CD14-positive monocyte (primary cell): ENCODE measurements at regions not wholly inside any gene's neighbourhood (a gene's known extent, or its start where the extent isn't known, plus 50 kb on each side); places are given as distances from the start of the nearest gene placed in this dataset.

Experiments
- DNase-seq, 3 donors: peaks; one replicate each; pipeline ENCODE4 v3.0.0-alpha.2; 2011 to 2022
- H2AFZ ChIP-seq: 2 replicates; pipeline ENCODE4 v1.6.0; 2012; ENCODE audit warnings: mild to moderate bottlenecking, low read depth, low read length, inconsistent platforms; ENCODE audit not compliant: insufficient read depth, poor library complexity, severe bottlenecking
- H3K27ac ChIP-seq, 2 donors: 1 replicate in 1 of 2; 2 replicates in 1 of 2; pipeline ENCODE4 v1.5.1; 2012 to 2013; ENCODE audit warnings: low read length in 2 of 2, control low read depth in 1 of 2, inconsistent platforms in 1 of 2, low read depth in 1 of 2, mild to moderate bottlenecking in 1 of 2
- H3K27me3 ChIP-seq, 2 donors: one replicate each; pipeline versions ENCODE4 v1.6.0 to v1.6.1; 2011 to 2013; ENCODE audit warnings: low read length in 2 of 2; ENCODE audit not compliant: control insufficient read depth in 2 of 2, insufficient read depth in 2 of 2
- H3K36me3 ChIP-seq, 2 donors: replicated peaks in 1 of 2; 1 replicate in 1 of 2; 2 replicates in 1 of 2; pipeline versions ENCODE4 v1.5.1 to v1.6.1; 2012 to 2013; ENCODE audit warnings: low read length in 2 of 2, control low read depth in 1 of 2, inconsistent platforms in 1 of 2, mild to moderate bottlenecking in 1 of 2; ENCODE audit not compliant: insufficient read depth in 2 of 2, control insufficient read depth in 1 of 2
- H3K4me1 ChIP-seq, 2 donors: 1 replicate in 1 of 2; 2 replicates in 1 of 2; pipeline versions ENCODE4 v1.5.1 to v1.6.1; 2012 to 2013; ENCODE audit warnings: low read length in 2 of 2, control low read depth in 1 of 2, inconsistent platforms in 1 of 2, mild to moderate bottlenecking in 1 of 2, moderate library complexity in 1 of 2; ENCODE audit not compliant: insufficient read depth in 2 of 2, control insufficient read depth in 1 of 2
- H3K4me2 ChIP-seq: replicated peaks from 2 replicates; pipeline ENCODE3; 2012; ENCODE audit warnings: low read length, moderate library complexity, mild to moderate bottlenecking; ENCODE audit not compliant: poor library complexity, severe bottlenecking; ENCODE audit errors: extremely low read depth
- H3K4me3 ChIP-seq, 3 experiments: fragments of 200-600 bp in 1 of 3; sonication (generic) in 1 of 3; replicated peaks in 1 of 3; 1 replicate in 2 of 3; 2 replicates in 1 of 3; pipeline ENCODE4 v1.5.1; 2011 to 2013; ENCODE audit warnings: low read length in 3 of 3, mild to moderate bottlenecking in 3 of 3, control low read depth in 2 of 3, low read depth in 2 of 3, inconsistent platforms in 1 of 3, moderate library complexity in 1 of 3
- H3K79me2 ChIP-seq: 2 replicates; pipeline ENCODE4 v1.6.0; 2012; ENCODE audit warnings: mild to moderate bottlenecking, control low read depth, inconsistent platforms, low read length, moderate library complexity; ENCODE audit not compliant: insufficient read depth
- H3K9ac ChIP-seq: 2 replicates; pipeline ENCODE4 v1.6.0; 2017; ENCODE audit warnings: low read length, mild to moderate bottlenecking; ENCODE audit not compliant: insufficient read depth, poor library complexity, severe bottlenecking
- H3K9me3 ChIP-seq, 2 donors: replicated peaks in 1 of 2; 1 replicate in 1 of 2; 2 replicates in 1 of 2; pipeline versions ENCODE4 v1.5.1 to v1.6.1; 2012 to 2013; ENCODE audit warnings: low read length in 2 of 2, control low read depth in 1 of 2; ENCODE audit not compliant: control insufficient read depth in 1 of 2, insufficient read depth in 1 of 2
- H4K20me1 ChIP-seq: 2 replicates; pipeline ENCODE4 v1.6.0; 2012; ENCODE audit warnings: mild to moderate bottlenecking, low read length, control low read depth, moderate library complexity; ENCODE audit not compliant: insufficient read depth
- H3K27ac Mint-ChIP-seq, 7 donors: one replicate each; pipeline ENCODE4 v1.8.0; 2020; ENCODE audit warnings: mild to moderate bottlenecking in 7 of 7, mixed read lengths in 7 of 7, moderate library complexity in 6 of 7, inconsistent platforms in 2 of 7
- H3K27me3 Mint-ChIP-seq, 3 donors: one replicate each; pipeline ENCODE4 v1.8.0; 2021 to 2022; ENCODE audit warnings: low read depth in 3 of 3, mild to moderate bottlenecking in 3 of 3, mixed read lengths in 3 of 3, moderate library complexity in 3 of 3, inconsistent platforms in 1 of 3
- H3K36me3 Mint-ChIP-seq, 2 donors: one replicate each; pipeline ENCODE4 v1.8.0; 2020; ENCODE audit warnings: mixed read lengths in 2 of 2, inconsistent platforms in 1 of 2, mild to moderate bottlenecking in 1 of 2
- H3K4me1 Mint-ChIP-seq: one replicate; pipeline ENCODE4 v1.8.0; 2020; ENCODE audit warnings: mild to moderate bottlenecking, mixed read lengths
- H3K4me3 Mint-ChIP-seq, 2 donors: one replicate each; pipeline ENCODE4 v1.8.0; 2020; ENCODE audit warnings: mild to moderate bottlenecking in 2 of 2, mixed read lengths in 2 of 2, moderate library complexity in 1 of 2
- H3K9me3 Mint-ChIP-seq, 7 donors: one replicate each; pipeline ENCODE4 v1.8.0; 2020 to 2022; ENCODE audit warnings: mixed read lengths in 7 of 7, mild to moderate bottlenecking in 6 of 7, moderate library complexity in 6 of 7, inconsistent platforms in 2 of 7
- WGBS: methylation state at CpG from one replicate; pipeline ENCODE4 v1.1.5; 2013; ENCODE audit warnings: missing lambda C conversion rate; ENCODE audit not compliant: insufficient coverage; 5-methylcytosine and 5-hydroxymethylcytosine counted together
- intact Hi-C, 2 donors: fragments of 100-400 bp; cut with micrococcal nuclease; formaldehyde crosslinking; loops; one replicate each; pipeline versions ENCODE4 v1.15.0 to v1.15.1; 2023
- TF ChIP-seq, protein P1 (sequence below): fragments of 200-600 bp; IDR thresholded peaks from one replicate; pipeline ENCODE4 v1.8.0; 2022; ENCODE audit warnings: antibody characterized with exemption, mild to moderate bottlenecking

DNA sequence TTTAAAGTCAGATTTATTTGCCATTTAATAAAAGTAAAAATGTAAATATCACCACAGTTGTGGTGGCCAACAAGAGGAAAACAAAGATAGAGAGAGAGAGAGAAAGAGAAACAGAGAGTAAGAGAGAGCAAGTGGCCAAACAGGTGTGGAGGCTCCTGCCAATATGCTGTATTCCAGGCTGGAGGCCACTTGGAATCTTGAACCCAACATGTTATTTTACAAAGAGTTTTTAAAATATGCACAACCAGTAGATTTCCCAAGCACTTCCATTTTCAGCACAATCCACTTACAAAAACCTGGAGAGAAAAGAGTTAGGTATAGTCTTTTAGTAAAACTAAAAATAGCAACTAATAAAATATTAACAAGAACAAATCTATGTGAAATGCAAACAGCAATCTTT is 1323.1 kb upstream of the CITED2 start:
- H3K79me2 ChIP-seq: no peaks in the 10 kb centered on the region
- TF ChIP-seq, protein P1, sequence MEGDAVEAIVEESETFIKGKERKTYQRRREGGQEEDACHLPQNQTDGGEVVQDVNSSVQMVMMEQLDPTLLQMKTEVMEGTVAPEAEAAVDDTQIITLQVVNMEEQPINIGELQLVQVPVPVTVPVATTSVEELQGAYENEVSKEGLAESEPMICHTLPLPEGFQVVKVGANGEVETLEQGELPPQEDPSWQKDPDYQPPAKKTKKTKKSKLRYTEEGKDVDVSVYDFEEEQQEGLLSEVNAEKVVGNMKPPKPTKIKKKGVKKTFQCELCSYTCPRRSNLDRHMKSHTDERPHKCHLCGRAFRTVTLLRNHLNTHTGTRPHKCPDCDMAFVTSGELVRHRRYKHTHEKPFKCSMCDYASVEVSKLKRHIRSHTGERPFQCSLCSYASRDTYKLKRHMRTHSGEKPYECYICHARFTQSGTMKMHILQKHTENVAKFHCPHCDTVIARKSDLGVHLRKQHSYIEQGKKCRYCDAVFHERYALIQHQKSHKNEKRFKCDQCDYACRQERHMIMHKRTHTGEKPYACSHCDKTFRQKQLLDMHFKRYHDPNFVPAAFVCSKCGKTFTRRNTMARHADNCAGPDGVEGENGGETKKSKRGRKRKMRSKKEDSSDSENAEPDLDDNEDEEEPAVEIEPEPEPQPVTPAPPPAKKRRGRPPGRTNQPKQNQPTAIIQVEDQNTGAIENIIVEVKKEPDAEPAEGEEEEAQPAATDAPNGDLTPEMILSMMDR: no peak
- no peak overlapping the region for H3K4me2 ChIP-seq
- DNase-seq: no peak
- Mint-ChIP-seq H3K27me3 (peaks cover 0 to 2% (median 0%) of the 10 kb centered on the region in 3 donors), H3K9me3 (peaks cover 5 to 19% (median 8%) of the 10 kb centered on the region in 7 donors), H3K4me3 (no peak overlapping the region), H3K4me1 (no peaks in the 10 kb centered on the region), H3K27ac (no peak overlapping the region), H3K36me3 (no peaks in the 10 kb centered on the region)
- no peak overlapping the region for H2AFZ ChIP-seq
- H4K20me1 ChIP-seq: no peaks in the 10 kb centered on the region
- no peaks in the 10 kb centered on the region for H3K4me1 ChIP-seq
- H3K27me3 ChIP-seq: no peaks in the 10 kb centered on the region
- no peak overlapping the region for H3K9ac ChIP-seq
- no peak overlapping the region for H3K4me3 ChIP-seq
- intact Hi-C loops: no loop called here
- peaks cover 0 to 9% of the 10 kb centered on the region in 2 donors for H3K9me3 ChIP-seq
- H3K36me3 ChIP-seq: no peaks in the 10 kb centered on the region
- no peak overlapping the region for H3K27ac ChIP-seq

DNA sequence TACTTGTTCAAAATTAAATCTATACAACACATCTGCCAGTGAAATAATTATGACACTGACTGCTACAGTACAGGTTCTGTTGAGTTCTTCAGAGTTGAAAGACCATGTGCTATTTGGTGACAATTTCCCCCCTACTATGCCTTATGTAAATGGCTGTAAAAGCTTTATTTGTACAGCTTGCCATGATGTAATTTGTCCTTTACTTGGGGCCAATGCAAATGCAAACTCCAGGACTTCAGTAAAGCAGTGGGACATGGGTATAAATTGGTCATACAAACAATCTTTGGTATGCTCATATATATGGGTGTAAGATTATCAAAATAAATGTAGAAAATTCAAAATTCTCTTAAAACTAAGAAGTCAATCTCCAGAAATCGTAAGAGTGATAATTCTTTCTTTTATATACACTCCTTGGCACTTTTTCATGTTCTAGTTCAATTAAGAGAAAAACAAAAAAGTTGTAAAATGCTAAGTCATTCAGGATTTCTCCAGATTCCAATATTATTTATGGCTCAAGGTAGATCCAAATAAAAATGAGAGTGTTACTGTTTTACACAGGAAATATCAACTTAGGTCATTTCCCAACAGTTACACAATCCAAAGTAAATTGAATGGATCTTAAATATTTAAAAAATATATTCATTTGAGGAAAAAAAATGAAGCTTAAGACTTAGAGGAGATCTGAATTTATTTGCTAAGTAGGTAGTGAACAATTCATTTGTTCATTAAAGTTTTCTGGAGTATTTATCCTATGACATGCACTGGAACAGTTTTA is 1310.5 kb upstream of the CITED2 start:
- WGBS: no CpG with 5 or more reads among the region's 1 CpG
- Histone ChIP-seq H3K79me2 (no peaks in the 10 kb centered on the region), H2AFZ (no peak overlapping the region), H3K9me3 (no peaks in the 10 kb centered on the region), H3K4me3 (no peak overlapping the region), H3K27ac (no peak overlapping the region), H3K4me2 (no peak overlapping the region), H3K27me3 (no peaks in the 10 kb centered on the region), H3K9ac (no peak overlapping the region), H3K4me1 (no peaks in the 10 kb centered on the region), H4K20me1 (no peaks in the 10 kb centered on the region), H3K36me3 (no peaks in the 10 kb centered on the region)
- H3K9me3 Mint-ChIP-seq: peaks cover 0 to 2% (median 0%) of the 10 kb centered on the region in 7 donors
- intact Hi-C loops: no loop called here
- DNase-seq: no peak
- H3K36me3 Mint-ChIP-seq: no peaks in the 10 kb centered on the region
- no peaks in the 10 kb centered on the region for H3K27me3 Mint-ChIP-seq
- no peaks in the 10 kb centered on the region for H3K4me1 Mint-ChIP-seq
- H3K27ac Mint-ChIP-seq: no peak overlapping the region
- no peak overlapping the region for H3K4me3 Mint-ChIP-seq
- TF ChIP-seq, protein P1: no peak
